ENCODE measurements at regions not wholly inside any gene's neighbourhood (a gene's known extent, or its start where the extent isn't known, plus 50 kb on each side); places are given as distances from the start of the nearest gene placed in this dataset.

GRCh38 chr13:69204620-69205019 is 903.0 kb upstream of the ATXN8OS start:
- DNase-seq (no peak), ATAC-seq (no peak)
- WGBS, 4 donors = 33 to 67% (median 41%) methylated on average over 2 of the region's 2 CpGs
- intact Hi-C loops (cut with DNase I) = no loop called here
- no peak overlapping the region for H3K27ac ChIP-seq
- H3K36me3 ChIP-seq = no peaks in the 10 kb centered on the region
- no peaks in the 10 kb centered on the region for H3K27me3 ChIP-seq
- H3K4me3 ChIP-seq = no peak overlapping the region
- H3K4me1 ChIP-seq = no peaks in the 10 kb centered on the region
- TF ChIP-seq POLR2A (IDR thresholded peaks at IDR 0.05) (no peak), CTCF (IDR thresholded peaks at IDR 0.05) (no peak)
- peaks cover 0 to 3% (median 0%) of the 10 kb centered on the region in 12 donors for H3K9me3 ChIP-seq

- no peaks in the 10 kb centered on the region for H3K27me3 ChIP-seq
- ATAC-seq (no peak), DNase-seq (no peak)
- no peak overlapping the region for H3K4me3 ChIP-seq
- H3K36me3 ChIP-seq = no peaks in the 10 kb centered on the region
- peaks cover 0 to 3% (median 0%) of the 10 kb centered on the region in 12 donors for H3K9me3 ChIP-seq
- WGBS, 4 donors = 53 to 76% (median 64%) methylated on average over 1 of the region's 1 CpG
- H3K4me1 ChIP-seq = no peaks in the 10 kb centered on the region
- no peak overlapping the region for H3K27ac ChIP-seq
- TF ChIP-seq CTCF (IDR thresholded peaks at IDR 0.05) (no peak), POLR2A (IDR thresholded peaks at IDR 0.05) (no peak)
- intact Hi-C loops (cut with DNase I) = no loop called here
These were observed 904.6 kb upstream of the ATXN8OS start for GRCh38 chr13:69202996-69203395.

- H3K36me3 ChIP-seq = no peaks in the 10 kb centered on the region
- 10 to 18% (median 15%) methylated on average over 5 of the region's 5 CpGs for WGBS, 4 donors
- DNase-seq = no peak
- no peaks in the 10 kb centered on the region for H3K27me3 ChIP-seq
- H3K9me3 ChIP-seq = no peaks in the 10 kb centered on the region
- intact Hi-C loops (cut with DNase I) = no loop called here
- no peak overlapping the region for H3K27ac ChIP-seq
- no peak for TF ChIP-seq POLR2A (IDR thresholded peaks at IDR 0.05)
- TF ChIP-seq CTCF (IDR thresholded peaks at IDR 0.05) = no peak
- no peaks in the 10 kb centered on the region for H3K4me1 ChIP-seq
- ATAC-seq = no peak
- no peak overlapping the region for H3K4me3 ChIP-seq
These were observed 908.0 kb upstream of the ATXN8OS start for GRCh38 chr13:69199664-69200063.

- no peak for TF ChIP-seq CTCF (IDR thresholded peaks at IDR 0.05)
- TF ChIP-seq POLR2A (IDR thresholded peaks at IDR 0.05) = no peak
- H3K27ac ChIP-seq = no peak overlapping the region
- WGBS, 4 donors = 83 to 92% (median 87%) methylated on average over 2 of the region's 2 CpGs
- no peaks in the 10 kb centered on the region for H3K36me3 ChIP-seq
- DNase-seq (no peak), ATAC-seq (no peak)
- intact Hi-C loops (cut with DNase I) = no loop called here
- no peak overlapping the region for H3K4me3 ChIP-seq
- H3K4me1 ChIP-seq = no peaks in the 10 kb centered on the region
- H3K9me3 ChIP-seq = no peaks in the 10 kb centered on the region
- no peaks in the 10 kb centered on the region for H3K27me3 ChIP-seq
These were observed 908.9 kb upstream of the ATXN8OS start for GRCh38 chr13:69198706-69199105.

Data from heart left ventricle (tissue), 16 donors.